ENCODE measurements at regions not wholly inside any gene's neighbourhood (a gene's known extent, or its start where the extent isn't known, plus 50 kb on each side); places are given as distances from the start of the nearest gene placed in this dataset.

- ChIA-PET POLR2A (no interaction called here), CTCF (ENCODE audit: low intra/inter-chr PET ratio, low total read pairs) (no interaction called here)
- H3K4me1 ChIP-seq (ENCODE audit: insufficient read depth, low read length), result no peaks in the 10 kb centered on the region
- H3K4me2 ChIP-seq (ENCODE audit: low read depth, low read length), result no peak overlapping the region
- H3K4me3 ChIP-seq (replicated peaks in 1 of 3; ENCODE audit: insufficient read depth in 1 of 3, low read depth in 2 of 3, low read length in 3 of 3), result no peak overlapping the region
- FAIRE-seq, result no peak
- H3K79me2 ChIP-seq (ENCODE audit: insufficient read depth, low read length), result no peaks in the 10 kb centered on the region
- no peak for DNase-seq (ENCODE audit: low spot score)
- H3K27ac ChIP-seq (ENCODE audit: extremely low read length, insufficient read depth, low read length), result no peak overlapping the region
- TF ChIP-seq AGO2 (optimal IDR thresholded peaks at IDR 0.05; ENCODE audit: low read depth, low read length), result no peak
- intact Hi-C loops (cut with micrococcal nuclease; ENCODE audit: unreplicated experiment) (no loop called here), in situ Hi-C loops (cut with HindIII; ENCODE audit: extremely low pct_ligation_motif_present, low pct_unique_long_range_greater_than_20kb) (no loop called here)
- H3K9ac ChIP-seq (ENCODE audit: insufficient read depth, low read depth, low read length), result no peak overlapping the region
- H3K36me3 ChIP-seq (replicated peaks in 1 of 2; ENCODE audit: control insufficient read depth in 1 of 2, insufficient read depth in 2 of 2, low read length in 2 of 2), result no peaks in the 10 kb centered on the region
- H3K27me3 ChIP-seq (ENCODE audit: control insufficient read depth in 1 of 2, insufficient read depth in 2 of 2, low read length in 2 of 2), result no peaks in the 10 kb centered on the region
- H3K9me3 ChIP-seq (ENCODE audit: low read length), result no peaks in the 10 kb centered on the region
- H4K20me1 ChIP-seq (ENCODE audit: insufficient read depth, low read length), result no peaks in the 10 kb centered on the region
- no peak overlapping the region for H2AFZ ChIP-seq (ENCODE audit: low read length)
- WGBS (ENCODE audit: low lambda C conversion rate), result 63% methylated on average over 4 of the region's 4 CpGs
- no TSS peak for BruUV-seq (replicated peaks)
- no peak for ATAC-seq
Measured at GRCh38 chr7:18425227-18425626, 70.3 kb upstream of the HDAC9 start.

- no peaks in the 10 kb centered on the region for H3K9me3 ChIP-seq (ENCODE audit: low read length)
- no peaks in the 10 kb centered on the region for H3K4me1 ChIP-seq (ENCODE audit: insufficient read depth, low read length)
- in situ Hi-C loops (cut with HindIII; ENCODE audit: extremely low pct_ligation_motif_present, low pct_unique_long_range_greater_than_20kb) (no loop called here), intact Hi-C loops (cut with micrococcal nuclease; ENCODE audit: unreplicated experiment) (no loop called here)
- H3K4me3 ChIP-seq (replicated peaks in 1 of 3; ENCODE audit: insufficient read depth in 1 of 3, low read depth in 2 of 3, low read length in 3 of 3), result no peak overlapping the region
- DNase-seq (ENCODE audit: low spot score), result no peak
- 5% methylated on average over 5 of the region's 5 CpGs for WGBS (ENCODE audit: low lambda C conversion rate)
- H3K9ac ChIP-seq (ENCODE audit: insufficient read depth, low read depth, low read length), result no peak overlapping the region
- TF ChIP-seq SNRNP70 (IDR thresholded peaks at IDR 0.05; ENCODE audit: low read depth, low read length), result no peak
- no peak for TF ChIP-seq RFX1 (IDR thresholded peaks at IDR 0.05)
- TF ChIP-seq ZBTB1 (CRISPR knock-in tag; IDR thresholded peaks at IDR 0.05; ENCODE audit: borderline replicate concordance), result no peak
- TF ChIP-seq, protein P1, sequence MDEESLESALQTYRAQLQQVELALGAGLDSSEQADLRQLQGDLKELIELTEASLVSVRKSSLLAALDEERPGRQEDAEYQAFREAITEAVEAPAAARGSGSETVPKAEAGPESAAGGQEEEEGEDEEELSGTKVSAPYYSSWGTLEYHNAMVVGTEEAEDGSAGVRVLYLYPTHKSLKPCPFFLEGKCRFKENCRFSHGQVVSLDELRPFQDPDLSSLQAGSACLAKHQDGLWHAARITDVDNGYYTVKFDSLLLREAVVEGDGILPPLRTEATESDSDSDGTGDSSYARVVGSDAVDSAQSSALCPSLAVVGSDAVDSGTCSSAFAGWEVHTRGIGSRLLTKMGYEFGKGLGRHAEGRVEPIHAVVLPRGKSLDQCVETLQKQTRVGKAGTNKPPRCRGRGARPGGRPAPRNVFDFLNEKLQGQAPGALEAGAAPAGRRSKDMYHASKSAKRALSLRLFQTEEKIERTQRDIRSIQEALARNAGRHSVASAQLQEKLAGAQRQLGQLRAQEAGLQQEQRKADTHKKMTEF (CRISPR knock-in tag; IDR thresholded peaks at IDR 0.05), result no peak
- TF ChIP-seq, protein P2, sequence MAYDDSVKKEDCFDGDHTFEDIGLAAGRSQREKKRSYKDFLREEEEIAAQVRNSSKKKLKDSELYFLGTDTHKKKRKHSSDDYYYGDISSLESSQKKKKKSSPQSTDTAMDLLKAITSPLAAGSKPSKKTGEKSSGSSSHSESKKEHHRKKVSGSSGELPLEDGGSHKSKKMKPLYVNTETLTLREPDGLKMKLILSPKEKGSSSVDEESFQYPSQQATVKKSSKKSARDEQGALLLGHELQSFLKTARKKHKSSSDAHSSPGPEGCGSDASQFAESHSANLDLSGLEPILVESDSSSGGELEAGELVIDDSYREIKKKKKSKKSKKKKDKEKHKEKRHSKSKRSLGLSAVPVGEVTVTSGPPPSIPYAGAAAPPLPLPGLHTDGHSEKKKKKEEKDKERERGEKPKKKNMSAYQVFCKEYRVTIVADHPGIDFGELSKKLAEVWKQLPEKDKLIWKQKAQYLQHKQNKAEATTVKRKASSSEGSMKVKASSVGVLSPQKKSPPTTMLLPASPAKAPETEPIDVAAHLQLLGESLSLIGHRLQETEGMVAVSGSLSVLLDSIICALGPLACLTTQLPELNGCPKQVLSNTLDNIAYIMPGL (CRISPR knock-in tag; IDR thresholded peaks at IDR 0.05; ENCODE audit: borderline replicate concordance in 1 of 2, low read depth in 1 of 2), result no peak
- no peak for TF ChIP-seq BRD4 (CRISPR knock-in tag; IDR thresholded peaks at IDR 0.05)
- no peak for TF ChIP-seq ZNF839 (CRISPR knock-in tag; IDR thresholded peaks at IDR 0.05; ENCODE audit: borderline replicate concordance)
- no peak for TF ChIP-seq ZNF720 (CRISPR knock-in tag; IDR thresholded peaks at IDR 0.05)
- TF ChIP-seq ZBTB4 (CRISPR knock-in tag; IDR thresholded peaks at IDR 0.05; ENCODE audit: borderline replicate concordance), result no peak
- H4K20me1 ChIP-seq (ENCODE audit: insufficient read depth, low read length), result no peaks in the 10 kb centered on the region
- FAIRE-seq, result no peak
- H3K36me3 ChIP-seq (replicated peaks in 1 of 2; ENCODE audit: control insufficient read depth in 1 of 2, insufficient read depth in 2 of 2, low read length in 2 of 2), result no peaks in the 10 kb centered on the region
- H2AFZ ChIP-seq (ENCODE audit: low read length), result no peak overlapping the region
- H3K79me2 ChIP-seq (ENCODE audit: insufficient read depth, low read length), result no peaks in the 10 kb centered on the region
- H3K27ac ChIP-seq (ENCODE audit: extremely low read length, insufficient read depth, low read length), result no peak overlapping the region
- BruUV-seq (replicated peaks), result no TSS peak
- ChIA-PET POLR2A (no interaction called here), CTCF (ENCODE audit: low intra/inter-chr PET ratio, low total read pairs) (no interaction called here)
- ATAC-seq, result no peak
- no peaks in the 10 kb centered on the region for H3K27me3 ChIP-seq (ENCODE audit: control insufficient read depth in 1 of 2, insufficient read depth in 2 of 2, low read length in 2 of 2)
- no peak overlapping the region for H3K4me2 ChIP-seq (ENCODE audit: low read depth, low read length)
Measured at GRCh38 chr7:18425838-18426445, 69.6 kb upstream of the HDAC9 start.
